ENCODE measurements at regions not wholly inside any gene's neighbourhood (a gene's known extent, or its start where the extent isn't known, plus 50 kb on each side); places are given as distances from the start of the nearest gene placed in this dataset.
"Not testable (repeated sequence)": the region's sequence is repeated elsewhere in the genome, so short reads cannot be mapped to it uniquely, and the experiment has no call there.

DNA sequence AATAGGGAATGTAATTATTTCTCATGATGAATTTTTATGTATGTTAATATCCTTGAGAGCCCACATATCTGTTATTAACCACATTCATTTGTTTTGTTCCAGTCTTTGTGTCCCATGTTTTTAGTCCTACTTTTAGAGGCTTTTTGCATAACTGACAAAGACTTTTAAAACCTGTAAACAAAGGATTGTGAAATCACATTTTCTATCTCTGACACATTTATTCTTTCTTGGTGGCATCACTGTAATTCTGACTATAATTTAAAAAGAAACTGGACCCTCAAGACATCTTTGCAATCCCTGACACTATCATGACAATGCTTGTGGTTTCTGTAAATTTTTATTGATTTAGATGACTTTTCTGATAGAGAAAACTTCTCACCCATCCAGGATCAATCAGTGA is 313.1 kb downstream of the SIPA1L2 start:
- DNase-seq (ENCODE audit: low read depth), result no peak

DNA sequence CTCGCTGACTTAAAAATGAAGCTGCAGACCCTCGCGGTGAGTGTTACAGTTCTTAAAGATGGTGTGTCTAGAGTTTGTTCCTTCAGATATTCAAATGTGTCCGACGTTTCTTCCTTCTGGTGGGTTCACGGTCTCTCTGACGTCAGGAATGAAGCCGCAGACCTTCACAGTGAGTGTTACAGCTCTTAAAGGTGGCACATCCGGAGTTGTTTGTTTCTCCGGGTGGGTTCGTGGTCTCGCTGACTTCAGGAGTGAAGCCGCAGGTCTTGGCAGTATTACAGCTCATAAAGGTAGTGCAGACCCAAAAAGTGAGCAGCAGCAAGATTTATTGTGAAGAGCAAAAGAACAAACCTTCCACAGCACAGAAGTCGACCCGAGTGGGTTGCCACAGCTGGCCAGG is 316.1 kb downstream of the SIPA1L2 start:
- not testable (repeated sequence) for DNase-seq (ENCODE audit: low read depth)

DNA sequence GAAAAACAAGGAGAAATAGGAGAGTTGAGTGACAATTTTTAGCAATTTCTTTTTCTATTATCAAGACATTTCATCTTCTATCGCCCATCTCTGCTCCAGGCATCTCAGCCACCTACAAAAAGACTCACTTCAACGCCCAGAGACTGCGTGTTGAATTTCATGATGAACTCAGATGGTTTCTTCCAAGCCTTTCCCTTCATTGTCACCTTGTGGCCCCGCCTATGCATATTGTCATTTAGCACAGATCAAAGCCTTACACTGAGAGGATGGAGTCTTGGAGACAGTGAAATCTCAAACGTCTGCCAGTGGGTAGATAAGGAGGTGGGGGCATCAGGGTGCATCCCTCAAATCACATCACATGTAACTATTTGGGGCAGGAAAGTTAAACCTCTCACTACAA is 319.4 kb downstream of the SIPA1L2 start:
- no peak for DNase-seq (ENCODE audit: low read depth)

DNA sequence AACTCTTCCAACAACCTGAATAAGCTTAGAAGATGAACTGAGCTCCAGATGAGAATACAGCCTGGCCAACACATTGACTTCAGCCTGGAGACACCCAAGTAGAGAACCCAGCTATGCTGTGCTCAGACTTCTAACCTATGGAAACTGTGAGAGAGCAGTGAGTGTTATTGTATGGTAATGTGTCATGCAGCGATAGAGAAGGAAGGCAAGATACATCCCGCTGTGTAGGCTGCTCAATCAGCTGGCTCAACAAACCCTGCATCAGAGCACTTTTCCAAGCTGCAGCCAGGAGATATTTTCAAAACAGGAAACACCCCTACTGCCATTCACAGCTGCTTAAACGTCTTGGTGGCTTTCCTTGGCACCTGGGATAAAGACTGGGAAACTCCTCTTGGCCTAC is 321.3 kb downstream of the SIPA1L2 start:
- DNase-seq (ENCODE audit: low read depth), result no peak

GRCh38 chr1:232307296-232308017 is 322.5 kb downstream of the SIPA1L2 start:
- DNase-seq (ENCODE audit: low read depth), result no peak

GRCh38 chr1:232306269-232306961 is 323.5 kb downstream of the SIPA1L2 start:
- no peak for DNase-seq (ENCODE audit: low read depth)

DNA sequence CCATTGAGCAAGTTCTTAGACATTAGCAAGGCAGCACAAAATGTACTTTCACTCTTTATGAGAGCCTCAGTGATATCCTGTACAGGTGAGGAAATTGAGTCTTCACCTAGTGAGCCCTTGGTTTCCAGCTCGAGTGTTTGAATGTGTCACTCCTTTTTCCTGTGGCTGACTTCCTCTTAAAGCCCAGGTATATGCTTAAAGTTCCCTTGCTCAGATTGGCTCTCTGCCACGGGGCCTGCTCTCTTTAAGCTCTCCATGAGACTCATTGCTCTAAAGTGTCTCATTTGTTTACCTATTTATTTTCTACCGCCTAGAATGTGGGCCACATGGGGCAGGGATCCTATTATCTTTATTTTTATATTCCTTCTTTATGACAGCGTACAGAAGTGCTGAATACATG is 324.9 kb downstream of the SIPA1L2 start:
- DNase-seq (ENCODE audit: low read depth), result no peak

DNA sequence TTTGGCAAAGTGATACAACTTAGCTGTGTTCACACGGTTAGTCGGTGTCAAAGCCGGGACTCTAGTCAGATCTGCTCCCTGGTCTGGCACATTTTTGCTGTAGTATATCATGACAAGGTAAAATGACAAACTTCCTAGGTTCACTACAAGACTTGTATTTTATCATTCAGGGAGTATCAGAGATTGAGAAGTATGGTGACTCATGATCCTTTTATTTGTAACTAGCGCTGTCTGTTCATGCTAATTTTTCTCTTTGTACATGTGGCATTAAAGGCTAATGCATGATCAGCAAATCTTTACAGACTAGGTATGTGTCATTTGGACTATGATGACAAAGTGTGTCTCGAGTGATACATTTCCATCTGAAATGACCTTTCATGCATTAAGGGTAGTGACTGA is 326.7 kb downstream of the SIPA1L2 start:
- DNase-seq (ENCODE audit: low read depth), result no peak

- no peak for DNase-seq (ENCODE audit: low read depth)
Measured at GRCh38 chr1:232302376-232303221, 327.3 kb downstream of the SIPA1L2 start.

- no peak for DNase-seq (ENCODE audit: low read depth)
Measured at GRCh38 chr1:232301246-232301645, 328.7 kb downstream of the SIPA1L2 start.

DNA sequence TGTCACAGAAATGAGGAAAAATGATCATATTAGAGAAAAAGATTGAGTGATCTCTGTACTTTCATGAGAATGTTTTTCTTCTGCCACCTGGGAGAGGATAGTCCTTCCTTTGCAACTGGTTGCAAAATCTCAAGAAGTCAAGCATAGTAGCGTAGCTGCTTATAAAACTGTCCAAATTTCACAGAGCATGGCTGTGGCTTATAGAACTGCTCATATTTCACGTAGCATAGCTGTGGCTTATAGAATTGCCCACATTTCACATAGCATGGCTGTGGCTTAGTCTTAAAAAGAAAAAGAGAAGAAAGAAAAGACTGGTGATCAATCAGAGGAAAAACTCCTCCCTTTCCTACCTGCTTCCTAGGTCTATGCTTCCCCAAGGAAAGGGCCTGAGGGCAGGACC is 329.5 kb downstream of the SIPA1L2 start:
- no peak for DNase-seq (ENCODE audit: low read depth)

DNA sequence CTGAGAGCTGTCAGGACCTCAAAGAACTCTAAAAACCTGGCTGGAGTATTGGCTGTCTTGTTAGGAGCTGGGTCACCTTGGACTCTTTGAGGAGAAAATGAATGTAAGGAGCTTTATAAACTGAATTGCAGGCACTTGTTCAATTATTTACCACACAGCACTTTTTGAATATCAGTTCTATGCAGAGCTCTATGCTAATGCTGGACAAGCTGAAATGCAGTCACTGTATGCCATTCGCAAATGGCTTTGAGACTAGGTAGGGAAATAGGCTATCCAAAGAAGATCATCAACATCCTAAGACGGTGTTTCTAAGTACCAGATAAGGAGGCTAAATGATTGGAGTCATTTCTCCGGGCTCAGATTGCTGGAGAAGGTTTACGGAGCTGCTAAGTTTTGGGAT is 333.5 kb downstream of the SIPA1L2 start:
- DNase-seq (ENCODE audit: low read depth), result no peak

GRCh38 chr1:232293361-232293760 is 336.6 kb downstream of the SIPA1L2 start:
- DNase-seq (ENCODE audit: low read depth), result no peak

DNA sequence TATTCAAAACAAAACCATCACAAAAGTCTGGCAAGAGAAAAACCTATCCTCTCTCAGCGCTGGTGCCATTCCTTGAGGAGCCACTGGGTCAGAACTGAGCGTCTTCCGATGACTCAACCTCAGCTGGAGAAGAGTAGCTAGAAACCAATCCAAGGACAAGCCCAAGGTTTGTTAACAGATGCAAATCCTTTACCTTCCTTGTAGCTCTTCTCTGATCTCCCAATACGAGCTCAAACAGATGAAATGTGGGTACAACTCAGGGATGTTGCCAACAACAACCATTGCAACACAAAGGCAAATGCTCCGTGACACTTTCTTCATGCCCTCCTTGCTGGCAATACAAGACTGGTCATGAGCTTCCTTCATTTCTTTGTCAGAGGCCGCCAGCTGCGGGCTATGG is 337.1 kb downstream of the SIPA1L2 start:
- DNase-seq (ENCODE audit: low read depth), result no peak

DNA sequence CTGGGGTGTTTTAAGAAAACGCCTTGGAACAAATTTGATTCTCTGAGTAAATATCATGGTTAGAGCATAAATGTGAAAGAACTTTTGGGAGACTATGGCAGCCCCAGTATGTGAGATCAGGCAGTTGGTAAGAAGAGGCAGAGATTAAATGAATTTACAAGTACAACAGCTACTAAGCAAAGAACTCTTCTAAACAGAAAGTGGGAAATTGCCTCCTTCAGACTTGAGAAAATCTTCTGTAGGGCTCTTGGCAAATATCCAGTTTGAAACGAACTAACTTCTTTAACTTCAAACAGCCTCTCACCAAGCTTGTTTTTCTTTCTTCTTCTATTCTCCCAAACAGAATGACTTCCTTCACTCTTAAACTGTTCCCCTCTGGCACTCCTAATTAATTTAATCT is 337.7 kb downstream of the SIPA1L2 start:
- DNase-seq (ENCODE audit: low read depth), result no peak

DNA sequence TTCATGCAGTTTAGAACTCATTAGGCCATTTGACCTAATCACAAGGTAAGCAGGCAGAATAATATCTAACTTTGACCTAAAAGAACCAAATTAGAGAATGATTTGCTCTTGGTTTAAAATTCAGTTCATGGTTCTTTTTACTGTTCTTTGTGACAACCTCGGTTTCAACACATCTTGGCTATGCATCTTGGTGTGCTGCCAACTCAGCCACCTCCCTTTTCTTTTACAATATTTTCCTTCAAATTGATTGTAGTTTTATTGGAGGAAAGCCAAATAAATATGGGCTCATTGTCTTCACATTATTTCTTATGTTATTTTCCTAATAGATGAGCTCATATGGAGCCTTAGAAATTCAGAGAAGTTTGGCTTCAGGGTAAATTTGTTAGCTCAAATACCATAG is 338.3 kb downstream of the SIPA1L2 start:
- no peak for DNase-seq (ENCODE audit: low read depth)

DNA sequence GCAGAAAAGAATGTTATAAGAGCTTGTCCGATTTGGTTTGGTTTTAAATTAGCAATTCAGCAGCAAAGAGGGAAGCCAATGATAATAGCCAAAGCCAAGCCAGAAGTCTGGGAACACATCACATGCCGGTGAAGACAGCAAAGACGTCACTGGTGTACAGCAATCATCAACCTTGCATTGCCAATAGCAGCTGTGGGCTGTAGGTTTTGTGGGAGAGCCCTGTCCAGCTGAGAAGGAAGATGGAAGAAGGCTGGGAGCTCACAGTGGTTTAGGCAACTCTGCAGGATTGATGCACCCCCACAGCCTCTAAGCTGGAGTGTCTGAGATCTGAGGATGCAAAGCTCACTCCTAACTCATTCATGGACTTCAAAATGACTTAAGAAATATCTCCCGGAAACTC is 338.7 kb downstream of the SIPA1L2 start:
- DNase-seq (ENCODE audit: low read depth), result no peak

DNA sequence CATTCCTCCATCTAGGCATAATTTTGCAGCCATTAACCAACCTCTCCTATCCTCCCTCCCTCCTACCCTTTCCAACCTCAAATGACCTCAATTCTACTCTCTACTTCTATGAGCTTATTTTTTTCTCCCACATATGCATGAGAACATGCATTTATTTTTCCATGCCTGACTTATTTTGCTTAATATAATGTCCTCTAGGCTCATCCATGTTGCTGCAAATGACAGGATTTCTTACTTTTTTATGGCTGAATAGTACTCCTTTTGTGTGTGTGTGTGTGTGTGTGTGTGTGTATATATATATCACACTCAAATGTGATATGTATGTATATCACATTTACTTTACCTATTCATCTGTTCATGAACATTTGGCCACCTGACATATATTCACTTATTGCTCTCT is 339.4 kb downstream of the SIPA1L2 start:
- DNase-seq (ENCODE audit: low read depth), result no peak

- DNase-seq (ENCODE audit: low read depth), result no peak
Measured at GRCh38 chr1:232287676-232288569, 342.0 kb downstream of the SIPA1L2 start.

- no peak for DNase-seq (ENCODE audit: low read depth)
Measured at GRCh38 chr1:232285138-232285537, 344.8 kb downstream of the SIPA1L2 start.

- peak; percentile 31 for DNase-seq (ENCODE audit: low read depth)
Measured at GRCh38 chr1:232283864-232284263, 346.1 kb downstream of the SIPA1L2 start.

DNA sequence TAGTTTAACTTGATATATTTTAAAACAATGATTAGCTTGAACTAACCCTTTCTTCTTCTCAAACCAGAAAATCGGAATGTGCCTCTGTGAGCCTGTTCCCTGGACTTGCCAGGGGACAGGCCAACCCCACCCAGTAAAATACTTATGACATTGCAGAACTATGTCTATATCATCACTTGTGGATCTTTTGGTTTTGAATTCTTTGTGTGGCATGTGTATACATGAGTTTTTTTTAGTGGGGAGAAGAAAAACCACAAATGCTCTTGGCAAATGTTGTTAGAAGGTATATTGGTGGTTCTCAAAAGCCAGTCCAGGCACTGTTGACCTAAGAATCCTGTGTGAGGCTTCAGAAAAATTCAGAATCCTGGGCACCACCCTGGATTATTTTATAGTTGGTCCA is 347.4 kb downstream of the SIPA1L2 start:
- DNase-seq (ENCODE audit: low read depth), result no peak
